Mesenchymal stem cell (in vitro differentiated cells and primary cell): ENCODE measurements at regions not wholly inside any gene's neighbourhood (a gene's known extent, or its start where the extent isn't known, plus 50 kb on each side); places are given as distances from the start of the nearest gene placed in this dataset.

Source experiments
- DNase-seq: peaks from one replicate; pipeline ENCODE4 v3.0.0-alpha.2; 2013
- H2AFZ ChIP-seq: one replicate; pipeline ENCODE4 v1.6.1; 2013; ENCODE audit warnings: low read depth, mild to moderate bottlenecking, control low read depth, inconsistent platforms, low read length, moderate library complexity
- H2AK5ac ChIP-seq: 2 replicates; pipeline ENCODE4 v1.6.1; 2013; ENCODE audit warnings: low read length, moderate library complexity, mild to moderate bottlenecking, inconsistent platforms; ENCODE audit not compliant: severe bottlenecking
- H2BK120ac ChIP-seq: one replicate; pipeline ENCODE4 v1.6.1; 2013; ENCODE audit warnings: low read depth, mild to moderate bottlenecking, inconsistent platforms, low read length, moderate library complexity
- H2BK12ac ChIP-seq, 2 experiments: one replicate each; pipeline ENCODE4 v1.6.1; 2013; ENCODE audit warnings: inconsistent platforms in 2 of 2, low read length in 2 of 2, mild to moderate bottlenecking in 2 of 2, moderate library complexity in 2 of 2, control low read depth in 1 of 2
- H2BK15ac ChIP-seq: one replicate; pipeline ENCODE4 v1.6.1; 2013; ENCODE audit warnings: mild to moderate bottlenecking, low read depth, inconsistent platforms; ENCODE audit not compliant: poor library complexity, severe bottlenecking
- H2BK5ac ChIP-seq: 2 replicates; pipeline ENCODE4 v1.6.1; 2013; ENCODE audit warnings: low read depth, mild to moderate bottlenecking, low read length, control low read depth, inconsistent platforms; ENCODE audit not compliant: poor library complexity, severe bottlenecking
- H3K14ac ChIP-seq, 2 experiments: one replicate each; pipeline ENCODE4 v1.6.1; 2013; ENCODE audit warnings: inconsistent platforms in 2 of 2, low read length in 2 of 2, control low read depth in 1 of 2, mild to moderate bottlenecking in 1 of 2, moderate library complexity in 1 of 2
- H3K18ac ChIP-seq, 2 experiments: one replicate each; pipeline ENCODE4 v1.6.1; 2013; ENCODE audit warnings: inconsistent platforms in 2 of 2, low read length in 2 of 2, control low read depth in 1 of 2, low read depth in 1 of 2, mild to moderate bottlenecking in 1 of 2
- H3K23ac ChIP-seq, 2 experiments: one replicate each; pipeline ENCODE4 v1.6.1; 2013; ENCODE audit warnings: inconsistent platforms in 2 of 2, low read length in 2 of 2, mild to moderate bottlenecking in 2 of 2, moderate library complexity in 2 of 2, control low read depth in 1 of 2
- H3K27ac ChIP-seq: 2 replicates; pipeline ENCODE4 v1.5.1; 2013; ENCODE audit warnings: mild to moderate bottlenecking, moderate library complexity, low read length, control low read depth, inconsistent platforms; ENCODE audit not compliant: poor library complexity, severe bottlenecking
- H3K27me3 ChIP-seq, 2 experiments: 2 replicates each; pipeline versions ENCODE4 v1.6.1 to v1.7.0; 2013; ENCODE audit warnings: low read length in 2 of 2, mild to moderate bottlenecking in 2 of 2, moderate library complexity in 2 of 2, control low read depth in 1 of 2, inconsistent platforms in 1 of 2; ENCODE audit not compliant: control insufficient read depth in 1 of 2, insufficient read depth in 1 of 2
- H3K36me3 ChIP-seq, 2 experiments: 2 replicates each; pipeline versions ENCODE4 v1.6.1 to v1.7.0; 2013; ENCODE audit warnings: low read length in 2 of 2, control low read depth in 1 of 2, inconsistent platforms in 1 of 2, low read depth in 1 of 2, mild to moderate bottlenecking in 1 of 2; ENCODE audit not compliant: insufficient read depth in 2 of 2, control insufficient read depth in 1 of 2
- H3K4ac ChIP-seq, 2 experiments: one replicate each; pipeline ENCODE4 v1.6.1; 2013; ENCODE audit warnings: inconsistent platforms in 2 of 2, low read length in 2 of 2, mild to moderate bottlenecking in 2 of 2, moderate library complexity in 2 of 2, control low read depth in 1 of 2, low read depth in 1 of 2
- H3K4me1 ChIP-seq: 2 replicates; pipeline ENCODE4 v1.6.1; 2013; ENCODE audit warnings: low read depth, low read length, control low read depth; ENCODE audit not compliant: control insufficient read depth, insufficient read depth
- H3K4me2 ChIP-seq: 2 replicates; pipeline ENCODE4 v1.6.1; 2013; ENCODE audit warnings: low read length, mild to moderate bottlenecking, inconsistent platforms; ENCODE audit not compliant: poor library complexity, severe bottlenecking
- H3K4me3 ChIP-seq, 2 experiments: 2 replicates each; pipeline versions ENCODE4 v1.5.1 to v1.7.0; 2013; ENCODE audit warnings: low read length in 2 of 2, mild to moderate bottlenecking in 2 of 2, control low read depth in 1 of 2, low read depth in 1 of 2; ENCODE audit not compliant: insufficient read depth in 1 of 2
- H3K79me1 ChIP-seq: replicated peaks from 2 replicates; pipeline ENCODE4 v1.6.1; 2013; ENCODE audit warnings: mild to moderate bottlenecking, control low read depth, low read length, inconsistent platforms; ENCODE audit not compliant: poor library complexity, severe bottlenecking
- H3K9ac ChIP-seq: 2 replicates; pipeline ENCODE4 v1.7.0; 2013; ENCODE audit warnings: mild to moderate bottlenecking, low read length, moderate library complexity
- H3K9me3 ChIP-seq: 2 replicates; pipeline ENCODE4 v1.7.0; 2013; ENCODE audit warnings: mild to moderate bottlenecking, low read length; ENCODE audit not compliant: control insufficient read depth
- H4K8ac ChIP-seq: one replicate; pipeline ENCODE4 v1.6.1; 2013; ENCODE audit warnings: inconsistent platforms, mild to moderate bottlenecking, low read length, moderate library complexity
- H4K91ac ChIP-seq: one replicate; pipeline ENCODE4 v1.6.1; 2013; ENCODE audit warnings: mild to moderate bottlenecking, low read length, inconsistent platforms
- WGBS: methylation state at CpG from one replicate; pipeline ENCODE4 v1.1.7; 2013; ENCODE audit warnings: mixed read lengths; 5-methylcytosine and 5-hydroxymethylcytosine counted together

GRCh38 chr14:58912799-58913432, 275.2 kb downstream of the DACT1 start:
- Histone ChIP-seq H3K23ac (no peak overlapping the region), H3K27ac (no peak overlapping the region), H3K4ac (no peak overlapping the region), H2BK12ac (no peak overlapping the region), H3K9me3 (no peaks in the 10 kb centered on the region), H3K14ac (no peak overlapping the region), H3K18ac (no peak overlapping the region), H3K36me3 (no peaks in the 10 kb centered on the region), H4K91ac (no peak overlapping the region), H2AFZ (no peak overlapping the region), H2BK15ac (no peak overlapping the region), H2BK120ac (no peak overlapping the region), H3K4me1 (no peaks in the 10 kb centered on the region), H3K27me3 (no peaks in the 10 kb centered on the region), H2AK5ac (no peak overlapping the region), H3K4me2 (no peak overlapping the region), H4K8ac (no peak overlapping the region), H3K9ac (no peak overlapping the region), H3K4me3 (no peak overlapping the region), H2BK5ac (no peak overlapping the region), H3K79me1 (no peaks in the 10 kb centered on the region)
- DNase-seq: no peak
- WGBS: no CpG with 5 or more reads among the region's 3 CpGs

- no peak overlapping the region for H3K14ac ChIP-seq
- no peaks in the 10 kb centered on the region for H3K27me3 ChIP-seq
- H3K9ac ChIP-seq: no peak overlapping the region
- H2AFZ ChIP-seq: no peak overlapping the region
- no peak overlapping the region for H2BK12ac ChIP-seq
- H3K4me1 ChIP-seq: peaks cover 2% of the 10 kb centered on the region
- no peak overlapping the region for H2AK5ac ChIP-seq
- no peak overlapping the region for H3K4me3 ChIP-seq
- no peak overlapping the region for H2BK15ac ChIP-seq
- no peaks in the 10 kb centered on the region for H3K9me3 ChIP-seq
- no peak overlapping the region for H3K4me2 ChIP-seq
- no peak overlapping the region for H3K23ac ChIP-seq
- H2BK5ac ChIP-seq: no peak overlapping the region
- H2BK120ac ChIP-seq: no peak overlapping the region
- no peak overlapping the region for H3K27ac ChIP-seq
- H4K91ac ChIP-seq: no peak overlapping the region
- H3K36me3 ChIP-seq: no peaks in the 10 kb centered on the region
- 93% methylated on average over 7 of the region's 10 CpGs for WGBS
- no peak for DNase-seq
- no peak overlapping the region for H3K4ac ChIP-seq
- H4K8ac ChIP-seq: no peak overlapping the region
- no peak overlapping the region for H3K18ac ChIP-seq
- H3K79me1 ChIP-seq: no peaks in the 10 kb centered on the region
Measured at GRCh38 chr14:58914279-58914855, 274.1 kb upstream of the DAAM1 start.

DNA sequence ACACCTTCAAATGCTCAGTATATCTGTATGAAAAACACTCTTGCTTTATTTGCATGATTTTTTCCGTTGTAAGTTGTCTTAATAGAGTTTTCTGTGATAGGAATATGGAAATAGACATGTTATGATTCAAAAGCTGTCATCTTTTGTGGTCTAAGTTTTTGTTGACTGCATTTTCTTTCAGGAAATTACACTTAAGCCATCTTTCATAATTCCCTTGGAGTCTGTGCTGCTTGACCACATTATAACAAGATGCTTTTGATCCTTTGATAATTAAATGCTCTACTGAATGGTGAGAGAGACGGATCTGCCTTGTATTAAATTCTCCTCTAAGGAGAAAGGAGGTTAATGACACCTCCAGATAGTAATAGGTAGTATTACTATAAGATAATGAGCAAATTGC, 272.8 kb upstream of the DAAM1 start:
- Histone ChIP-seq H2AK5ac (no peak overlapping the region), H3K79me1 (no peaks in the 10 kb centered on the region), H3K36me3 (no peaks in the 10 kb centered on the region), H4K91ac (no peak overlapping the region), H2BK5ac (no peak overlapping the region), H3K18ac (no peak overlapping the region), H3K4me2 (no peak overlapping the region), H3K27ac (no peak overlapping the region), H3K4me1 (peaks cover 3% of the 10 kb centered on the region), H2AFZ (no peak overlapping the region), H3K9me3 (no peaks in the 10 kb centered on the region), H4K8ac (no peak overlapping the region), H3K4ac (no peak overlapping the region), H3K23ac (no peak overlapping the region), H2BK120ac (no peak overlapping the region), H3K14ac (no peak overlapping the region), H3K4me3 (no peak overlapping the region), H2BK15ac (no peak overlapping the region), H2BK12ac (no peak overlapping the region), H3K27me3 (no peaks in the 10 kb centered on the region), H3K9ac (no peak overlapping the region)
- WGBS: 100% methylated on average over 1 of the region's 2 CpGs
- DNase-seq: no peak

GRCh38 chr14:58918066-58918738, 270.3 kb upstream of the DAAM1 start:
- H2AK5ac ChIP-seq: no peak overlapping the region
- no peak overlapping the region for H2BK120ac ChIP-seq
- no peak overlapping the region for H3K14ac ChIP-seq
- H2BK12ac ChIP-seq: no peak overlapping the region
- no peak overlapping the region for H3K4me2 ChIP-seq
- H3K27ac ChIP-seq: no peak overlapping the region
- no peaks in the 10 kb centered on the region for H3K27me3 ChIP-seq
- H3K4ac ChIP-seq: no peak overlapping the region
- H3K18ac ChIP-seq: no peak overlapping the region
- H3K79me1 ChIP-seq: no peaks in the 10 kb centered on the region
- no peak overlapping the region for H2BK15ac ChIP-seq
- H2AFZ ChIP-seq: no peak overlapping the region
- no peak overlapping the region for H4K8ac ChIP-seq
- H3K9me3 ChIP-seq: no peaks in the 10 kb centered on the region
- no peak overlapping the region for H3K4me3 ChIP-seq
- H4K91ac ChIP-seq: no peak overlapping the region
- H2BK5ac ChIP-seq: no peak overlapping the region
- no peak overlapping the region for H3K23ac ChIP-seq
- WGBS: 58% methylated on average over 6 of the region's 6 CpGs
- peaks cover 3% of the 10 kb centered on the region for H3K4me1 ChIP-seq
- H3K36me3 ChIP-seq: no peaks in the 10 kb centered on the region
- no peak overlapping the region for H3K9ac ChIP-seq
- peak; percentile 26 for DNase-seq
